Psoas muscle (tissue), 7 donors: ENCODE measurements at regions not wholly inside any gene's neighbourhood (a gene's known extent, or its start where the extent isn't known, plus 50 kb on each side); places are given as distances from the start of the nearest gene placed in this dataset.

Experiments used
- ATAC-seq, 4 donors: fragments of 200-7000 bp; cut with Tn5 transposase; one replicate each; pipeline ENCODE4 v1.9.1; 2020; ENCODE audit warnings: moderate library complexity in 3 of 4, mild to moderate bottlenecking in 2 of 4
- DNase-seq, 2 donors: peaks; one replicate each; pipeline ENCODE4 v3.0.0-alpha.2; 2020
- H3K27ac ChIP-seq: fragments of 200-600 bp; one replicate; pipeline ENCODE4 v1.8.0; 2022
- H3K27me3 ChIP-seq, 3 donors: fragments of 200-600 bp in 1 of 3; one replicate each; pipeline versions ENCODE4 v1.6.1 to v1.8.0; 2013 to 2022; ENCODE audit warnings: low read length in 2 of 3, mild to moderate bottlenecking in 2 of 3, moderate library complexity in 1 of 3; ENCODE audit not compliant: insufficient read depth in 3 of 3
- H3K36me3 ChIP-seq, 2 donors: fragments of 200-600 bp in 1 of 2; one replicate each; pipeline versions ENCODE4 v1.6.1 to v1.8.0; 2013 to 2022; ENCODE audit warnings: low read depth in 1 of 2, mild to moderate bottlenecking in 1 of 2, moderate library complexity in 1 of 2; ENCODE audit not compliant: insufficient read depth in 1 of 2
- H3K4me1 ChIP-seq: fragments of 200-600 bp; one replicate; pipeline ENCODE4 v1.8.0; 2022
- H3K4me3 ChIP-seq: fragments of 200-600 bp; one replicate; pipeline ENCODE4 v1.8.0; 2022; ENCODE audit warnings: mild to moderate bottlenecking
- H3K9me3 ChIP-seq: fragments of 200-600 bp; one replicate; pipeline ENCODE4 v1.8.0; 2022
- CTCF ChIP-seq: fragments of 200-600 bp; IDR thresholded peaks from one replicate; pipeline ENCODE4 v1.8.0; 2022; ENCODE audit warnings: antibody characterized with exemption
- WGBS, 3 donors: extraction: QIAGEN DNeasy Blood & Tissue Kit; methylation state at CpG; one replicate each; pipeline versions ENCODE4 v1.1.6 to v1.1.7; 2013; 5-methylcytosine and 5-hydroxymethylcytosine counted together
- intact Hi-C, 2 donors: fragments of 100-400 bp; cut with DNase I; formaldehyde crosslinking; loops; one replicate each; pipeline versions ENCODE4 v1.11.0 to v1.14.2; 2022
- donor health status: healthy with polysubstance abuse.
- donor health status: DM: no; HTN: no; CAD: no; lungs with moderate emphysema.
- donor health status: Bipolar disorder and iron deficiency.
- donor health status: healthy.
- donor health status: DM: yes; HTN: yes; CAD: no.
- donor health status: DM: no; HTN: no; CAD: no.
- donor health status: DM: yes; HTN: yes; CAD: no.

GRCh38 chr5:160500786-160501779 is 79.4 kb downstream of the PTTG1 start:
- TF ChIP-seq CTCF, result no peak
- Histone ChIP-seq H3K36me3 (no peaks in the 10 kb centered on the region), H3K4me3 (no peak overlapping the region), H3K9me3 (no peaks in the 10 kb centered on the region), H3K27ac (no peak overlapping the region), H3K4me1 (no peaks in the 10 kb centered on the region), H3K27me3 (peaks cover 0 to 5% (median 0%) of the 10 kb centered on the region in 3 donors)
- ATAC-seq (no peak), DNase-seq (no peak)
- WGBS, 3 donors, result 59 to 69% (median 62%) methylated on average over 6 of the region's 6 CpGs
- intact Hi-C loops, result no loop called here

GRCh38 chr5:160504906-160505305 is 83.3 kb downstream of the PTTG1 start:
- no peak overlapping the region for H3K27ac ChIP-seq
- H3K4me1 ChIP-seq, result no peaks in the 10 kb centered on the region
- WGBS, 3 donors, result 48 to 50% (median 49%) methylated on average over 2 of the region's 2 CpGs
- H3K4me3 ChIP-seq, result no peak overlapping the region
- intact Hi-C loops, result no loop called here
- no peaks in the 10 kb centered on the region for H3K36me3 ChIP-seq
- ATAC-seq (no peak), DNase-seq (no peak)
- H3K27me3 ChIP-seq, result peaks cover 0 to 5% (median 0%) of the 10 kb centered on the region in 3 donors
- TF ChIP-seq CTCF, result no peak
- H3K9me3 ChIP-seq, result no peaks in the 10 kb centered on the region

- Histone ChIP-seq H3K9me3 (no peaks in the 10 kb centered on the region), H3K27ac (no peak overlapping the region), H3K27me3 (no peaks in the 10 kb centered on the region), H3K4me1 (no peaks in the 10 kb centered on the region), H3K4me3 (no peak overlapping the region), H3K36me3 (no peaks in the 10 kb centered on the region)
- ATAC-seq (no peak), DNase-seq (peak in 1 of 2 donors; percentile 23)
- no peak for TF ChIP-seq CTCF
- 56 to 61% (median 60%) methylated on average over 17 to 18 of the region's 18 CpGs for WGBS, 3 donors
- intact Hi-C loops, result no loop called here
Observed at GRCh38 chr5:160506006-160507004, 84.7 kb downstream of the PTTG1 start.

GRCh38 chr5:160507221-160507721 is 85.6 kb downstream of the PTTG1 start:
- ATAC-seq, result no peak
- no peaks in the 10 kb centered on the region for H3K27me3 ChIP-seq
- H3K9me3 ChIP-seq, result no peaks in the 10 kb centered on the region
- no peaks in the 10 kb centered on the region for H3K4me1 ChIP-seq
- intact Hi-C loops, result no loop called here
- no peak overlapping the region for H3K4me3 ChIP-seq
- no peaks in the 10 kb centered on the region for H3K36me3 ChIP-seq
- TF ChIP-seq CTCF, result no peak
- H3K27ac ChIP-seq, result no peak overlapping the region
- DNase-seq, result no peak
- 38 to 51% (median 47%) methylated on average over 5 of the region's 5 CpGs for WGBS, 3 donors
